ENCODE measurements at regions not wholly inside any gene's neighbourhood (a gene's known extent, or its start where the extent isn't known, plus 50 kb on each side); places are given as distances from the start of the nearest gene placed in this dataset.

- Histone ChIP-seq H3K27ac (ENCODE audit: insufficient read depth in 1 of 2, low read depth in 1 of 2, low read length in 2 of 2, poor library complexity in 1 of 2, severe bottlenecking in 2 of 2) (no peak overlapping the region), H3K4me1 (ENCODE audit: control extremely low read depth in 1 of 4, control insufficient read depth in 4 of 4, insufficient read depth in 4 of 4, low read length in 3 of 4) (no peaks in the 10 kb centered on the region), H3K36me3 (ENCODE audit: control insufficient read depth in 4 of 4, insufficient read depth in 4 of 4, low read length in 3 of 4) (no peaks in the 10 kb centered on the region), H3K9me3 (ENCODE audit: control extremely low read depth in 1 of 5, control insufficient read depth in 4 of 5, insufficient read depth in 2 of 5, low read depth in 1 of 5, low read length in 4 of 5) (no peaks in the 10 kb centered on the region), H3K27me3 (replicated peaks in 2 of 5; ENCODE audit: control insufficient read depth in 4 of 5, insufficient read depth in 5 of 5, low read length in 4 of 5) (peaks cover 4 to 12% (median 5%) of the 10 kb centered on the region in 5 experiments), H3K4me3 (ENCODE audit: control insufficient read depth in 1 of 7, extremely low read depth in 1 of 7, insufficient read depth in 4 of 7, low read depth in 2 of 7, low read length in 6 of 7) (no peak overlapping the region)
- ChIA-PET POLR2A (no interaction called here), CTCF (no interaction called here)
- no CpG with 5 or more reads among the region's 1 CpG for WGBS (ENCODE audit: insufficient coverage)
- DNase-seq = no peak
Measured at GRCh38 chr11:11770296-11770695, 71.5 kb upstream of the USP47 start.

GRCh38 chr11:11769782-11770181 is 72.0 kb upstream of the USP47 start:
- Histone ChIP-seq H3K4me1 (ENCODE audit: control extremely low read depth in 1 of 4, control insufficient read depth in 4 of 4, insufficient read depth in 4 of 4, low read length in 3 of 4) (no peaks in the 10 kb centered on the region), H3K9me3 (ENCODE audit: control extremely low read depth in 1 of 5, control insufficient read depth in 4 of 5, insufficient read depth in 2 of 5, low read depth in 1 of 5, low read length in 4 of 5) (no peaks in the 10 kb centered on the region), H3K27ac (ENCODE audit: insufficient read depth in 1 of 2, low read depth in 1 of 2, low read length in 2 of 2, poor library complexity in 1 of 2, severe bottlenecking in 2 of 2) (no peak overlapping the region), H3K36me3 (ENCODE audit: control insufficient read depth in 4 of 4, insufficient read depth in 4 of 4, low read length in 3 of 4) (no peaks in the 10 kb centered on the region), H3K4me3 (ENCODE audit: control insufficient read depth in 1 of 7, extremely low read depth in 1 of 7, insufficient read depth in 4 of 7, low read depth in 2 of 7, low read length in 6 of 7) (no peak overlapping the region), H3K27me3 (replicated peaks in 2 of 5; ENCODE audit: control insufficient read depth in 4 of 5, insufficient read depth in 5 of 5, low read length in 4 of 5) (peaks cover 4 to 9% (median 5%) of the 10 kb centered on the region in 5 experiments)
- DNase-seq = no peak
- POLR2A ChIA-PET = no interaction called here
- CTCF ChIA-PET = no interaction called here

DNA sequence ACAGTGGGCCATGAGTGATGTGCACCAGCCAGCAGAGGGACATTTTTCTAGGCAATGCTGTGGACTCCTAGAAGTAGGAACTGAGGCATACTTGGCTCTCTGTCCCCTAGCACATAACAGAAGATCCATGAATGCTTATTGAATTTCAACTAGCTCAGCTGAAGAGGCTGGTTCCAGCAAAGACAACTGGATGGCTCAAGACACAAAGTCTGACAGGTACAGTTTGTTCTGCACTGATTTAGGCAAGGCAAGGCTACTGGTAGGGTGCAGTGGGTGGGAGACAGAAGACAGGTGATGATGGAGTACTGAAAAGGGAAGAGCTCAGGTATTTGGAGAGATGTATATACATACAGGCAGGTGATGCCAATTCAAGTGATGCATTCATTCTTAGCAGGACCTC is 72.4 kb upstream of the USP47 start:
- Histone ChIP-seq H3K4me3 (ENCODE audit: control insufficient read depth in 1 of 7, extremely low read depth in 1 of 7, insufficient read depth in 4 of 7, low read depth in 2 of 7, low read length in 6 of 7) (no peak overlapping the region), H3K27me3 (replicated peaks in 2 of 5; ENCODE audit: control insufficient read depth in 4 of 5, insufficient read depth in 5 of 5, low read length in 4 of 5) (peaks cover 3 to 9% (median 4%) of the 10 kb centered on the region in 5 experiments), H3K9me3 (ENCODE audit: control extremely low read depth in 1 of 5, control insufficient read depth in 4 of 5, insufficient read depth in 2 of 5, low read depth in 1 of 5, low read length in 4 of 5) (no peaks in the 10 kb centered on the region), H3K27ac (ENCODE audit: insufficient read depth in 1 of 2, low read depth in 1 of 2, low read length in 2 of 2, poor library complexity in 1 of 2, severe bottlenecking in 2 of 2) (no peak overlapping the region), H3K4me1 (ENCODE audit: control extremely low read depth in 1 of 4, control insufficient read depth in 4 of 4, insufficient read depth in 4 of 4, low read length in 3 of 4) (no peaks in the 10 kb centered on the region), H3K36me3 (ENCODE audit: control insufficient read depth in 4 of 4, insufficient read depth in 4 of 4, low read length in 3 of 4) (no peaks in the 10 kb centered on the region)
- CTCF ChIA-PET = no interaction called here
- DNase-seq = no peak
- POLR2A ChIA-PET = no interaction called here

DNA sequence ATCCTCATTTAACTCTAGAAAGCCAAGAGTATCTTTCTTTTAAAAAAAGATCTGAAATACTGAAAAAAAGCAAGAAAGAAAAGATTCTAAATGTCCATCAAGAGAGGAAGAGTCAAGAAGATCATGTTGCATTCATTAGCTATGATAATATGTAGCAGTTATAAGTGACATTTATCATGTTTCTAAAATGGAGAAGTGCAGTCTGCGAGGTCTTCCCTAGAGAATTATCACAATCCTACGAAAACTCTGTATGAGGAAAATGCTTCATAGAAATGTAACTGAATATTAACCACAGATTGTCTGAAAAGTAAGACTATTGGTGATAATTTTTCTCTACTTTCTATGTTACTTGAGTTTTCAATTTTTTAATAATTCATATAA is 77.4 kb upstream of the USP47 start:
- no CpG with 5 or more reads among the region's 2 CpGs for WGBS (ENCODE audit: insufficient coverage)
- ChIA-PET POLR2A (no interaction called here), CTCF (interaction anchor here (2.0 kb wide), 1 partner anchor 23 kb away, joined by 5 read pairs; no protein-coding TSS in a partner anchor)
- H3K9me3 ChIP-seq (ENCODE audit: control extremely low read depth in 1 of 5, control insufficient read depth in 4 of 5, insufficient read depth in 2 of 5, low read depth in 1 of 5, low read length in 4 of 5) = no peaks in the 10 kb centered on the region
- no peak overlapping the region for H3K27ac ChIP-seq (ENCODE audit: insufficient read depth in 1 of 2, low read depth in 1 of 2, low read length in 2 of 2, poor library complexity in 1 of 2, severe bottlenecking in 2 of 2)
- H3K27me3 ChIP-seq (replicated peaks in 2 of 5; ENCODE audit: control insufficient read depth in 4 of 5, insufficient read depth in 5 of 5, low read length in 4 of 5) = peaks cover 0 to 16% (median 6%) of the 10 kb centered on the region in 5 experiments
- H3K4me3 ChIP-seq (ENCODE audit: control insufficient read depth in 1 of 7, extremely low read depth in 1 of 7, insufficient read depth in 4 of 7, low read depth in 2 of 7, low read length in 6 of 7) = no peak overlapping the region
- no peaks in the 10 kb centered on the region for H3K4me1 ChIP-seq (ENCODE audit: control extremely low read depth in 1 of 4, control insufficient read depth in 4 of 4, insufficient read depth in 4 of 4, low read length in 3 of 4)
- no peak for DNase-seq
- H3K36me3 ChIP-seq (ENCODE audit: control insufficient read depth in 4 of 4, insufficient read depth in 4 of 4, low read length in 3 of 4) = no peaks in the 10 kb centered on the region

DNA sequence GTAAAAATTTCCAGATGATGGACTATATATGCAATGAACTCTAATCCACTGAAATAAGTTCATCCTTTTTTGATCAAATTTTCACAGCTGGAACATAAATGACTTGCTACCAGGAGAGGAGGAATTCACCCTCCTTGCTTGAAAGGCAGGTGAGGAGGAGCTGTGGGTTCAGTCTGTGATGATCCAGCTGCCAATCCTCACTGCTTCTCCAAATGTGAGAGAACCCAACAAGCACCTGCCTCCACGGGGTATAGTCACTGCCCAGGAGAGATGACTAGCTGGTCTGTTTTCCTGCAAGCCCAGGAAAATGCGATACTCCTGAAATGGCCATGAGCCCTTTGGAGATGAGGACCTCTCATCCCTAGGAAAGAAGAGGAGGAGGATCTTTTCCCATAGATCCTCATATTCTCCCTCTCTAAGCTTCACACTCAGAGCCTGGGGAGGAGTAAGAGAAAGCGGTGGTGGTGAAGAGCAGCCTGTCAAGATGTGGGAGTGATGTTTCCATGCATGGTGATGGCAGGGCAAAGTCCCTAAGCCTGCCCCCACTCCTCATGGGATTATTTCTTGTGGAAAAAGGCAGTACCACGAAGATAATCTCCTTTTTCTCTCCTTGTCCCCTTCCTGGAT is 77.9 kb upstream of the USP47 start:
- no peak for DNase-seq
- H3K9me3 ChIP-seq (ENCODE audit: control extremely low read depth in 1 of 5, control insufficient read depth in 4 of 5, insufficient read depth in 2 of 5, low read depth in 1 of 5, low read length in 4 of 5) = no peaks in the 10 kb centered on the region
- ChIA-PET POLR2A (no interaction called here), CTCF (interaction anchor here (1.1 to 2.0 kb wide), 2 partner anchors 12 to 24 kb away, joined by 3 to 5 read pairs; no protein-coding TSS in a partner anchor)
- no peaks in the 10 kb centered on the region for H3K36me3 ChIP-seq (ENCODE audit: control insufficient read depth in 4 of 4, insufficient read depth in 4 of 4, low read length in 3 of 4)
- no peak overlapping the region for H3K4me3 ChIP-seq (ENCODE audit: control insufficient read depth in 1 of 7, extremely low read depth in 1 of 7, insufficient read depth in 4 of 7, low read depth in 2 of 7, low read length in 6 of 7)
- H3K4me1 ChIP-seq (ENCODE audit: control extremely low read depth in 1 of 4, control insufficient read depth in 4 of 4, insufficient read depth in 4 of 4, low read length in 3 of 4) = no peaks in the 10 kb centered on the region
- WGBS (ENCODE audit: insufficient coverage) = no CpG with 5 or more reads among the region's 4 CpGs
- H3K27ac ChIP-seq (ENCODE audit: insufficient read depth in 1 of 2, low read depth in 1 of 2, low read length in 2 of 2, poor library complexity in 1 of 2, severe bottlenecking in 2 of 2) = no peak overlapping the region
- peaks cover 0 to 20% (median 8%) of the 10 kb centered on the region in 5 experiments for H3K27me3 ChIP-seq (replicated peaks in 2 of 5; ENCODE audit: control insufficient read depth in 4 of 5, insufficient read depth in 5 of 5, low read length in 4 of 5)

GRCh38 chr11:11760838-11761237 is 80.9 kb upstream of the USP47 start:
- ChIA-PET CTCF (no interaction called here), POLR2A (no interaction called here)
- no peaks in the 10 kb centered on the region for H3K4me1 ChIP-seq (ENCODE audit: control extremely low read depth in 1 of 4, control insufficient read depth in 4 of 4, insufficient read depth in 4 of 4, low read length in 3 of 4)
- H3K9me3 ChIP-seq (ENCODE audit: control extremely low read depth in 1 of 5, control insufficient read depth in 4 of 5, insufficient read depth in 2 of 5, low read depth in 1 of 5, low read length in 4 of 5) = no peaks in the 10 kb centered on the region
- no peaks in the 10 kb centered on the region for H3K36me3 ChIP-seq (ENCODE audit: control insufficient read depth in 4 of 4, insufficient read depth in 4 of 4, low read length in 3 of 4)
- no peak overlapping the region for H3K27ac ChIP-seq (ENCODE audit: insufficient read depth in 1 of 2, low read depth in 1 of 2, low read length in 2 of 2, poor library complexity in 1 of 2, severe bottlenecking in 2 of 2)
- whole genome bisulfite sequencing (ENCODE audit: insufficient coverage) = 100% methylated on average over 1 of the region's 2 CpGs
- no peak overlapping the region for H3K4me3 ChIP-seq (ENCODE audit: control insufficient read depth in 1 of 7, extremely low read depth in 1 of 7, insufficient read depth in 4 of 7, low read depth in 2 of 7, low read length in 6 of 7)
- peaks cover 0 to 14% (median 4%) of the 10 kb centered on the region in 5 experiments for H3K27me3 ChIP-seq (replicated peaks in 2 of 5; ENCODE audit: control insufficient read depth in 4 of 5, insufficient read depth in 5 of 5, low read length in 4 of 5)
- no peak for DNase-seq

DNA sequence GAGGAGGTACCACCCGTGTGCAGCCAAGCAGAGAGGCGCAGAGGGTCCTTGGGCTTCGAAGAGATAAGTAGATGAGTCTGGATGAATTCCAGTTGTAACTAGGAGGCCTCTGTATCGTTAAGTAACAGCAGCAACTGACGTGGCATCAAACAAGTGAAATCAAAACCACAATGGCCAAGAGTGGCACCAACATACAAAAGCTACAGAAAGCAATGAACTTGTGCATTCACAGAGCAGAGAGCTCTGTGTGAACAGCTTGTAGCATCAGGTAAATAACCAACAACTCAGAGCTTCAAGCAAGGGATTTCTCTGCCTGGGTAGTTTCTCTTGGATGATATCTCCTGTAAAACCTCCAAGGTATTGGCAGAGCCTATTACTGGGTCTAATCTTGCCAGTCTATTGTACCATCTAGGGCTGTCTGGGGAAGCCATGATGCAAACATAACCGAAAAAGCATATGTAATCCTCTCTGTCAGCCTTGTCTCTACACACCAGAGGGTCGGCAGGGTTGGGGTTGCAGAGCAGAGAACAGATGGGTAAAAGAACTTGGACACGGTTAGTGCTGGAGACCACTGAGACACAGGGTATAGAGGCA is 83.1 kb upstream of the USP47 start:
- Histone ChIP-seq H3K9me3 (ENCODE audit: control extremely low read depth in 1 of 5, control insufficient read depth in 4 of 5, insufficient read depth in 2 of 5, low read depth in 1 of 5, low read length in 4 of 5) (no peaks in the 10 kb centered on the region), H3K27ac (ENCODE audit: insufficient read depth in 1 of 2, low read depth in 1 of 2, low read length in 2 of 2, poor library complexity in 1 of 2, severe bottlenecking in 2 of 2) (no peak overlapping the region), H3K4me1 (ENCODE audit: control extremely low read depth in 1 of 4, control insufficient read depth in 4 of 4, insufficient read depth in 4 of 4, low read length in 3 of 4) (no peaks in the 10 kb centered on the region), H3K4me3 (ENCODE audit: control insufficient read depth in 1 of 7, extremely low read depth in 1 of 7, insufficient read depth in 4 of 7, low read depth in 2 of 7, low read length in 6 of 7) (no peak overlapping the region), H3K36me3 (ENCODE audit: control insufficient read depth in 4 of 4, insufficient read depth in 4 of 4, low read length in 3 of 4) (no peaks in the 10 kb centered on the region), H3K27me3 (replicated peaks in 2 of 5; ENCODE audit: control insufficient read depth in 4 of 5, insufficient read depth in 5 of 5, low read length in 4 of 5) (peaks cover 0 to 12% (median 11%) of the 10 kb centered on the region in 5 experiments)
- POLR2A ChIA-PET = no interaction called here
- no peak for DNase-seq
- 96% methylated on average over 3 of the region's 8 CpGs for WGBS (ENCODE audit: insufficient coverage)
- CTCF ChIA-PET = no interaction called here
